Right lobe of liver (tissue), 6 donors: ENCODE measurements at regions not wholly inside any gene's neighbourhood (a gene's known extent, or its start where the extent isn't known, plus 50 kb on each side); places are given as distances from the start of the nearest gene placed in this dataset.
"Not testable (repeated sequence)": the region's sequence is repeated elsewhere in the genome, so short reads cannot be mapped to it uniquely, and the experiment has no call there.

Source experiments
- ATAC-seq, 4 donors: fragments of 200-7000 bp; cut with Tn5 transposase; one replicate each; pipeline ENCODE4 v1.9.1; 2020; ENCODE audit warnings: mild to moderate bottlenecking in 4 of 4, moderate library complexity in 4 of 4
- DNase-seq, 3 donors: peaks; one replicate each; pipeline ENCODE4 v3.0.0-alpha.2; 2020
- H3K27ac ChIP-seq, 3 donors: fragments of 200-600 bp; one replicate each; pipeline ENCODE4 v1.8.0; 2022
- H3K27me3 ChIP-seq, 2 donors: fragments of 200-600 bp; one replicate each; pipeline ENCODE4 v1.8.0; 2022
- H3K36me3 ChIP-seq, 4 donors: fragments of 200-600 bp; sonication (generic) in 1 of 4; one replicate each; pipeline versions ENCODE4 v1.5.1 to v1.8.0; 2017 to 2022; ENCODE audit warnings: control low read depth in 1 of 4
- H3K4me1 ChIP-seq, 4 donors: fragments of 200-600 bp; sonication (generic) in 1 of 4; one replicate each; pipeline versions ENCODE4 v1.5.1 to v1.8.0; 2017 to 2022; ENCODE audit warnings: control low read depth in 1 of 4
- H3K4me3 ChIP-seq, 3 donors: fragments of 200-600 bp; one replicate each; pipeline ENCODE4 v1.8.0; 2022
- H3K9me3 ChIP-seq, 4 donors: fragments of 200-600 bp; sonication (generic) in 1 of 4; one replicate each; pipeline versions ENCODE4 v1.5.1 to v1.8.0; 2017 to 2022; ENCODE audit warnings: control low read depth in 1 of 4
- POLR2A ChIP-seq: fragments of 450-650 bp; IDR thresholded peaks from one replicate; pipeline ENCODE4 v1.6.1; 2017; ENCODE audit warnings: antibody characterized with exemption, mild to moderate bottlenecking
- WGBS: methylation state at CpG from one replicate; pipeline ENCODE4 v1.1.6; 2018; ENCODE audit warnings: low coverage, low lambda C conversion rate; ENCODE audit not compliant: insufficient coverage; ENCODE audit errors: missing lambda C conversion rate; 5-methylcytosine and 5-hydroxymethylcytosine counted together
- intact Hi-C, 2 donors: fragments of 100-400 bp; cut with DNase I; formaldehyde crosslinking; loops; one replicate each; pipeline versions ENCODE4 v1.11.2 to v1.14.1; 2022
- TF ChIP-seq, protein P1 (sequence below), 4 donors: fragments of 200-600 bp in 3 of 4; fragments of 450-650 bp in 1 of 4; IDR thresholded peaks; one replicate each; pipeline versions ENCODE4 v1.5.1 to v1.8.0; 2016 to 2022; ENCODE audit warnings: antibody characterized with exemption in 4 of 4, mild to moderate bottlenecking in 2 of 4
- donor health status: DM: no; HTN: yes; CAD: no.
- donor health status: DM: no; HTN: no; CAD: no.
- donor health status: DM: no; HTN: no; CAD: no.
- donor health status: DM: no; HTN: yes; CAD: no.
- donor health status: DM: no; HTN: yes; CAD: no.

- intact Hi-C loops, result no loop called here
- WGBS, result 94% methylated on average over 2 of the region's 2 CpGs
- H3K27me3 ChIP-seq, result no peaks in the 10 kb centered on the region
Observed at GRCh38 chr3:152642658-152643057, 192.3 kb upstream of the P2RY1 start.

DNA sequence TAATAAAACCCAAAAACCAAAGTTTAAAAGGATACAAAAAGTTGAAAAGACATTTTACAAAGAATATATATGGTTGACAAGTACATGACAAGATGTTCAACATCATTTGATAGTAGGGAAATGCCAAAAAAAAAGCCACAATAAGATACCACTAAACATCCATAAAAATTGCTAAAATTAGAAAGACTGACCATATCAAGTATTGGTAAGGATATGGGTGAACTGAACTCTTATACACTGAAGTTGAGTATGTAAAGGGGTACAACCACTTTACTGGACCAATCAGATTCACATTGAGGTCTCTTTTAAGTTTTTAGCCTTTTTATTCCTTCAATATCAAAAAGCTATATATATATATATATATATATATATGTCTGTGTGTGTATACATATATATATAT, 190.5 kb upstream of the P2RY1 start:
- H3K27ac ChIP-seq, result no peak overlapping the region
- no peak overlapping the region for H3K4me3 ChIP-seq
- H3K4me1 ChIP-seq, result peaks cover 0 to 13% (median 6%) of the 10 kb centered on the region in 4 donors
- intact Hi-C loops, result no loop called here
- ATAC-seq, result no peak
- no peak for TF ChIP-seq POLR2A
- DNase-seq, result no peak
- H3K36me3 ChIP-seq, result no peaks in the 10 kb centered on the region
- no peaks in the 10 kb centered on the region for H3K9me3 ChIP-seq
- H3K27me3 ChIP-seq, result no peaks in the 10 kb centered on the region

More at GRCh38 chr3:152642658-152643057, 192.3 kb upstream of the P2RY1 start:
- DNase-seq (no peak), ATAC-seq (no peak)
- TF ChIP-seq, protein P1, sequence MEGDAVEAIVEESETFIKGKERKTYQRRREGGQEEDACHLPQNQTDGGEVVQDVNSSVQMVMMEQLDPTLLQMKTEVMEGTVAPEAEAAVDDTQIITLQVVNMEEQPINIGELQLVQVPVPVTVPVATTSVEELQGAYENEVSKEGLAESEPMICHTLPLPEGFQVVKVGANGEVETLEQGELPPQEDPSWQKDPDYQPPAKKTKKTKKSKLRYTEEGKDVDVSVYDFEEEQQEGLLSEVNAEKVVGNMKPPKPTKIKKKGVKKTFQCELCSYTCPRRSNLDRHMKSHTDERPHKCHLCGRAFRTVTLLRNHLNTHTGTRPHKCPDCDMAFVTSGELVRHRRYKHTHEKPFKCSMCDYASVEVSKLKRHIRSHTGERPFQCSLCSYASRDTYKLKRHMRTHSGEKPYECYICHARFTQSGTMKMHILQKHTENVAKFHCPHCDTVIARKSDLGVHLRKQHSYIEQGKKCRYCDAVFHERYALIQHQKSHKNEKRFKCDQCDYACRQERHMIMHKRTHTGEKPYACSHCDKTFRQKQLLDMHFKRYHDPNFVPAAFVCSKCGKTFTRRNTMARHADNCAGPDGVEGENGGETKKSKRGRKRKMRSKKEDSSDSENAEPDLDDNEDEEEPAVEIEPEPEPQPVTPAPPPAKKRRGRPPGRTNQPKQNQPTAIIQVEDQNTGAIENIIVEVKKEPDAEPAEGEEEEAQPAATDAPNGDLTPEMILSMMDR (IDR thresholded peaks at IDR 0.05), result no peak
- no peak for TF ChIP-seq POLR2A
- H3K36me3 ChIP-seq, result no peaks in the 10 kb centered on the region
- no peak overlapping the region for H3K4me3 ChIP-seq
- H3K27ac ChIP-seq, result no peak overlapping the region
- H3K4me1 ChIP-seq, result peaks cover 0 to 13% (median 6%) of the 10 kb centered on the region in 4 donors
- no peaks in the 10 kb centered on the region for H3K9me3 ChIP-seq

DNA sequence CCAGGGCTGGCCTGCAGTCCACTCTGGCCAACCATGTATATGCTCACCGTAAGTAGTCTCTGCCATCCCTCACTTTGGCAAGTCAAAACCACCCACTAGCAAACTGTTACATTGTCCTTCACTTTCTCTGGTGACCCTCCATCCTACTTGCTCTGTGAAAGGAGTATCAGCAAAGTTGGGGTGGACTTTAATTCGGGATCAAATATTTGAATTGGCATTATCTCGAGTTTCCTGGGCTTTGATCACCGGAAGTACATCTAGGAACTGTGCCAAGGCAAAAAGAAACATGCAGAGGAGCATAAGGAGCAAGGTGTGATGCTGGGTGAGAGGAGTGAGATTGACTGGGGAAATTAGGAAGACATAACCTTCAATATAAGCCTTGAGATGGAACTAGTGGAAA, 188.9 kb upstream of the P2RY1 start:
- WGBS, result 17% methylated on average over 4 of the region's 4 CpGs
- no peak for DNase-seq
- ATAC-seq, result peak; percentile 69 to 90 (median 73)
- intact Hi-C loops, result no loop called here
- no peak overlapping the region for H3K27ac ChIP-seq
- H3K9me3 ChIP-seq, result no peaks in the 10 kb centered on the region
- H3K4me1 ChIP-seq, result peaks cover 0 to 23% (median 11%) of the 10 kb centered on the region in 4 donors
- H3K27me3 ChIP-seq, result no peaks in the 10 kb centered on the region
- H3K4me3 ChIP-seq, result no peak overlapping the region
- no peaks in the 10 kb centered on the region for H3K36me3 ChIP-seq
- TF ChIP-seq POLR2A, result no peak
- TF ChIP-seq, protein P1 (IDR thresholded peaks at IDR 0.05), result peak in 1 of 4 donors; percentile 16

DNA sequence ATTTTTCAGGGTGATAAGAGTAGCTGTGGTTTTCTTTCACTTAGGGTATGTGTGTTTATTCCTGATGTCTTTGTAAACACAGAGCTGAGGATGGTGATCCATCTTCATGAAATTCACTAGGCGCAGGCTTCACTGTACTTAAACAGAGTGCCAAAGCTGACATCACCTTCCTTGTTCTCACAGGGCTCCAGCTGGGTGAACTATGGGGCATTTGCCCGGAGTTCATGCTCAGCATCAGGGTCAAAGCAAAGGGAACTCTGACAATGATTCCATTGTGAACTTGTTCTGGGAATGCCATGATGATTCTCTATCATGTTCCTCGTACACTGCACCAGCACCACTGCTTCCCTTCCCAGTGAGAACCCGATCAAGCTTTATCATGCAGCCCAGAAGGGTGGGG, 184.8 kb upstream of the P2RY1 start:
- H3K27me3 ChIP-seq, result no peaks in the 10 kb centered on the region
- ATAC-seq (peak; percentile 78 to 88 (median 82)), DNase-seq (peak in 2 of 3 donors; percentile 57 to 70)
- H3K4me1 ChIP-seq, result peaks cover 0 to 26% (median 11%) of the 10 kb centered on the region in 4 donors
- intact Hi-C loops, result no loop called here
- no peaks in the 10 kb centered on the region for H3K9me3 ChIP-seq
- TF ChIP-seq, protein P1 (IDR thresholded peaks at IDR 0.05), result no peak
- TF ChIP-seq POLR2A, result no peak
- H3K27ac ChIP-seq, result peak overlapping the region in 1 of 3 donors; percentile 42
- WGBS, result 15% methylated on average over 4 of the region's 4 CpGs
- no peak overlapping the region for H3K4me3 ChIP-seq
- H3K36me3 ChIP-seq, result no peaks in the 10 kb centered on the region

DNA sequence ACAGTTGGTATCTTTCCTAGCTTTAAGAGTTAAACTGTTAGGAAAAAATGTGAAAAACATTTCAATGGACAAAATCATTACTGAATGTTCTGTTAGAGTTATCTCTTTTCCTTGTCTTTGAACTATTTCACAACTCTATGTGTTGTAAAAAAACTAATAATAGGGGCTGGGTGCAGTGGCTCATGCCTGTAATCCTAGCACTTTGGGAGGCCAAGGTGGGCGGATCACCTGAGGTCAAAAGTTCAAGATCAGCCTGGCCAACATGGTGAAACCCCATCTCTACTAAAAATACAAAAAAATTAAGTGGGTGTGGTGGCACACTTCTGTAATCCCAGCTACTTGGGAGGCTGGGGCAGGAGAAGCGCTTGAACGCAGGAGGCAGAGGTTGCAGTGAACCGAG, 184.0 kb upstream of the P2RY1 start:
- peak overlapping the region in 1 of 3 donors; percentile 42 for H3K27ac ChIP-seq
- DNase-seq, result peak in 1 of 3 donors; percentile 46
- peak; percentile 50 to 68 (median 58) for ATAC-seq
- H3K9me3 ChIP-seq, H3K36me3 ChIP-seq, H3K4me3 ChIP-seq, intact Hi-C loops, H3K27me3 ChIP-seq: not testable (repeated sequence)
- H3K4me1 ChIP-seq, result peaks cover 0 to 18% (median 7%) of the 10 kb centered on the region in 4 donors
- WGBS, result 27% methylated on average over 4 of the region's 4 CpGs
